OCI-LY7 (cell line): ENCODE measurements at regions not wholly inside any gene's neighbourhood (a gene's known extent, or its start where the extent isn't known, plus 50 kb on each side); places are given as distances from the start of the nearest gene placed in this dataset.

ENCODE experiments used
- EZH2phosphoT487 ChIP-seq: fragments of 200-600 bp; sonication (generic); IDR thresholded peaks from 2 replicates; pipeline ENCODE4 v1.6.1; 2018; ENCODE audit warnings: low read depth, borderline replicate concordance, mild to moderate bottlenecking, mixed run types, antibody characterized with exemption, low read length, moderate library complexity, mixed read lengths
- TF ChIP-seq, protein P1 (sequence below): fragments of 200-600 bp; sonication (generic); conservative IDR thresholded peaks from 2 replicates; pipeline ENCODE4 v1.5.1; 2014; ENCODE audit warnings: mild to moderate bottlenecking, antibody characterized with exemption, low read length, moderate library complexity, mixed read lengths

GRCh38 chr17:13367154-13367553 is 234.6 kb downstream of the HS3ST3A1 start:
- TF ChIP-seq, protein P1, sequence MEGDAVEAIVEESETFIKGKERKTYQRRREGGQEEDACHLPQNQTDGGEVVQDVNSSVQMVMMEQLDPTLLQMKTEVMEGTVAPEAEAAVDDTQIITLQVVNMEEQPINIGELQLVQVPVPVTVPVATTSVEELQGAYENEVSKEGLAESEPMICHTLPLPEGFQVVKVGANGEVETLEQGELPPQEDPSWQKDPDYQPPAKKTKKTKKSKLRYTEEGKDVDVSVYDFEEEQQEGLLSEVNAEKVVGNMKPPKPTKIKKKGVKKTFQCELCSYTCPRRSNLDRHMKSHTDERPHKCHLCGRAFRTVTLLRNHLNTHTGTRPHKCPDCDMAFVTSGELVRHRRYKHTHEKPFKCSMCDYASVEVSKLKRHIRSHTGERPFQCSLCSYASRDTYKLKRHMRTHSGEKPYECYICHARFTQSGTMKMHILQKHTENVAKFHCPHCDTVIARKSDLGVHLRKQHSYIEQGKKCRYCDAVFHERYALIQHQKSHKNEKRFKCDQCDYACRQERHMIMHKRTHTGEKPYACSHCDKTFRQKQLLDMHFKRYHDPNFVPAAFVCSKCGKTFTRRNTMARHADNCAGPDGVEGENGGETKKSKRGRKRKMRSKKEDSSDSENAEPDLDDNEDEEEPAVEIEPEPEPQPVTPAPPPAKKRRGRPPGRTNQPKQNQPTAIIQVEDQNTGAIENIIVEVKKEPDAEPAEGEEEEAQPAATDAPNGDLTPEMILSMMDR, result no peak
- no peak for TF ChIP-seq EZH2phosphoT487
